K562 (cell line): ENCODE measurements at regions not wholly inside any gene's neighbourhood (a gene's known extent, or its start where the extent isn't known, plus 50 kb on each side); places are given as distances from the start of the nearest gene placed in this dataset.

Experiments
- ATAC-seq: fragments of 200-7000 bp; cut with Tn5 transposase; 3 replicates; pipeline ENCODE4 v1.9.1; 2020; ENCODE audit warnings: moderate library complexity
- BruUV-seq: library from RNA; stranded (reverse); fragments of 400-500 nt; replicated peaks from 2 replicates; lab custom pipeline; 2021; lab: Mats Ljungman, UMichigan
- CTCF ChIA-PET: fragments of 300-600 bp; formaldehyde crosslinking; extraction: SDS; loops from one replicate; lab custom pipeline; 2021; ENCODE audit warnings: low intra/inter-chr PET ratio; lab: Yijun Ruan, JAX
- POLR2A ChIA-PET: fragments of 300-600, 350-650 bp; sonication (Branson Sonifier 250); formaldehyde crosslinking; extraction: SDS; loops from one replicate; lab custom pipeline; 2021; ENCODE audit warnings: antibody characterized with exemption, inconsistent platforms; lab: Yijun Ruan, JAX
- DNase-seq, 4 experiments: peaks; one replicate each; pipeline versions ENCODE4 v3.0.0 to v3.0.0-alpha.2; 2011 to 2018; ENCODE audit warnings: low spot score in 3 of 4, mixed read lengths in 3 of 4; ENCODE audit errors: extremely low read depth in 1 of 4
- FAIRE-seq: peaks from 2 replicates; lab custom pipeline; 2011; peaks lifted over from hg19 to GRCh38; lab: Jason Lieb, UNC
- H2AFZ ChIP-seq: 2 replicates; pipeline ENCODE4 v1.6.0; 2011; ENCODE audit warnings: low read depth, low read length, control low read depth, inconsistent platforms
- H3K27ac ChIP-seq: fragments of 200-600 bp; 3 replicates; pipeline ENCODE4 v1.8.0; 2011; ENCODE audit warnings: low read depth, mild to moderate bottlenecking, control low read depth, inconsistent platforms, low read length, moderate library complexity, mixed read lengths; ENCODE audit errors: extremely low read depth
- H3K27me3 ChIP-seq, 2 experiments: fragments of 300-600 bp in 1 of 2; 2 replicates in 1 of 2; 3 replicates in 1 of 2; pipeline versions ENCODE4 v1.6.0 to v1.8.0; 2011; ENCODE audit warnings: inconsistent platforms in 2 of 2, low read length in 2 of 2, mild to moderate bottlenecking in 1 of 2, mixed read lengths in 1 of 2, moderate library complexity in 1 of 2; ENCODE audit not compliant: control insufficient read depth in 2 of 2, insufficient read depth in 2 of 2
- H3K36me3 ChIP-seq: fragments of 300-600 bp; 3 replicates; pipeline ENCODE4 v1.8.0; 2011; ENCODE audit warnings: mild to moderate bottlenecking, low read length, inconsistent platforms; ENCODE audit not compliant: control insufficient read depth, insufficient read depth
- H3K4me1 ChIP-seq, 2 experiments: fragments of 200-600 bp in 1 of 2; replicated peaks in 1 of 2; 2 replicates in 1 of 2; 3 replicates in 1 of 2; pipeline versions ENCODE4 v1.5.1 to v1.8.0; 2011; ENCODE audit warnings: inconsistent platforms in 2 of 2, low read length in 2 of 2, mild to moderate bottlenecking in 1 of 2, mixed read lengths in 1 of 2, moderate library complexity in 1 of 2; ENCODE audit not compliant: control insufficient read depth in 2 of 2, insufficient read depth in 2 of 2
- H3K4me2 ChIP-seq: 2 replicates; pipeline ENCODE4 v1.6.1; 2011; ENCODE audit warnings: low read length, control low read depth, inconsistent platforms, mixed read lengths; ENCODE audit not compliant: insufficient read depth
- H3K4me3 ChIP-seq: fragments of 200-600 bp; sonication (generic), shearing (Covaris generic); 2 replicates; pipeline ENCODE4 v1.5.1; 2016; ENCODE audit warnings: control low read depth, inconsistent platforms
- H3K79me2 ChIP-seq: fragments of 200-600 bp; 3 replicates; pipeline ENCODE4 v1.8.0; 2011; ENCODE audit warnings: low read length, inconsistent platforms; ENCODE audit not compliant: control insufficient read depth, insufficient read depth
- H3K9ac ChIP-seq, 2 experiments: 2 replicates each; pipeline versions ENCODE4 v1.6.0 to v1.6.1; 2011; ENCODE audit warnings: low read depth in 2 of 2, low read length in 2 of 2, control low read depth in 1 of 2, inconsistent platforms in 1 of 2, mild to moderate bottlenecking in 1 of 2, mixed read lengths in 1 of 2; ENCODE audit not compliant: insufficient read depth in 1 of 2
- H3K9me1 ChIP-seq: one replicate; pipeline ENCODE4 v1.6.0; 2011; ENCODE audit warnings: inconsistent platforms, mild to moderate bottlenecking, low read length, moderate library complexity; ENCODE audit not compliant: control insufficient read depth, insufficient read depth
- H3K9me3 ChIP-seq: replicated peaks from 2 replicates; pipeline ENCODE4 v1.5.1; 2011; ENCODE audit warnings: low read depth, low read length, inconsistent platforms; ENCODE audit not compliant: control insufficient read depth, insufficient read depth
- H4K20me1 ChIP-seq: replicated peaks from 2 replicates; pipeline ENCODE4 v1.6.1; 2011; ENCODE audit warnings: low read length, inconsistent platforms, mixed read lengths; ENCODE audit not compliant: control insufficient read depth, insufficient read depth
- EGR1 ChIP-seq: fragments of 450-650 bp; conservative IDR thresholded peaks from 2 replicates; pipeline ENCODE4 v1.6.1; 2017; ENCODE audit warnings: mild to moderate bottlenecking
- HMG20B ChIP-seq: fragments of 250-450 bp; sonication (Bioruptor Pico); IDR thresholded peaks from 2 replicates; pipeline ENCODE4 v1.5.0; 2021; ENCODE audit warnings: mild to moderate bottlenecking
- MTA2 ChIP-seq: fragments of 450-650 bp; IDR thresholded peaks from 2 replicates; pipeline ENCODE4 v1.6.1; 2016; ENCODE audit warnings: low read depth
- NFYB ChIP-seq: IDR thresholded peaks from 2 replicates; pipeline ENCODE4 v1.6.1; 2011; ENCODE audit warnings: mild to moderate bottlenecking, moderate library complexity; ENCODE audit not compliant: insufficient read length; ENCODE audit errors: extremely low read depth
- POLR2A ChIP-seq: fragments of 450-650 bp; conservative IDR thresholded peaks from 2 replicates; pipeline ENCODE4 v1.6.1; 2016
- RHOXF2B ChIP-seq: fragments of 250-450 bp; sonication (Bioruptor Pico); conservative IDR thresholded peaks from 2 replicates; pipeline ENCODE4 v1.5.1; 2021
- SMARCE1 ChIP-seq: fragments of 450-650 bp; IDR thresholded peaks from 2 replicates; pipeline ENCODE4 v1.7.1; 2016; ENCODE audit warnings: mild to moderate bottlenecking
- STAT5B ChIP-seq: fragments of 250-450 bp; sonication (Bioruptor Pico); IDR thresholded peaks from 2 replicates; pipeline ENCODE4 v1.8.0; 2021; ENCODE audit warnings: mild to moderate bottlenecking, inconsistent platforms
- TRIM28 ChIP-seq: fragments of 450-650 bp; IDR thresholded peaks from 2 replicates; pipeline ENCODE4 v1.6.1; 2017
- XRCC5 ChIP-seq: fragments of 200-400 bp; formaldehyde crosslinking; IDR thresholded peaks from 2 replicates; pipeline ENCODE4 v1.6.1; 2017; ENCODE audit warnings: low read depth, mild to moderate bottlenecking, low read length
- ZNF134 ChIP-seq: fragments of 250-450 bp; sonication (Bioruptor Pico); conservative IDR thresholded peaks from 2 replicates; pipeline ENCODE4 v1.4.0; 2020
- ZNF165 ChIP-seq: fragments of 250-450 bp; sonication (Bioruptor Pico); IDR thresholded peaks from 2 replicates; pipeline ENCODE4 v1.4.0; 2020; ENCODE audit warnings: borderline replicate concordance
- ZNF354B ChIP-seq: fragments of 250-450 bp; sonication (Bioruptor Pico); IDR thresholded peaks from 2 replicates; pipeline ENCODE4 v1.4.0; 2020
- ZNF707 ChIP-seq: fragments of 250-450 bp; sonication (Bioruptor Pico); conservative IDR thresholded peaks from 2 replicates; pipeline ENCODE4 v1.8.0; 2022; ENCODE audit warnings: inconsistent platforms, mild to moderate bottlenecking, moderate library complexity
- WGBS: fragments of 100-300 bp; shearing (Covaris generic); methylation state at CpG from one replicate; pipeline ENCODE4 v1.1.6; 2016; ENCODE audit warnings: low coverage, mixed read lengths; ENCODE audit not compliant: insufficient coverage; ENCODE audit errors: missing lambda C conversion rate; 5-methylcytosine and 5-hydroxymethylcytosine counted together
- in situ Hi-C: fragments of 300-500 bp; cut with MboI; formaldehyde crosslinking; loops from 4 replicates; pipeline ENCODE4 v1.15.0; 2018; ENCODE audit warnings: inconsistent platforms, mixed read lengths
- intact Hi-C: fragments of 100-400 bp; cut with micrococcal nuclease; formaldehyde crosslinking; loops from 2 replicates; pipeline ENCODE4 v1.14.2; 2022
- TF ChIP-seq, protein P1 (sequence below): fragments of 250-450 bp; sonication (Bioruptor Pico); IDR thresholded peaks from 2 replicates; pipeline ENCODE4 v1.4.0; 2020; ENCODE audit warnings: mild to moderate bottlenecking, moderate library complexity
- TF ChIP-seq, protein P2 (sequence below): sonication (generic); formaldehyde crosslinking; IDR thresholded peaks from 2 replicates; pipeline ENCODE4 v1.8.0; 2023; ENCODE audit warnings: mild to moderate bottlenecking, missing genetic modification reagents
- TF ChIP-seq, protein P3 (sequence below): fragments of 250-450 bp; sonication (Bioruptor Pico); IDR thresholded peaks from 2 replicates; pipeline ENCODE4 v1.5.0; 2021; ENCODE audit warnings: mild to moderate bottlenecking, borderline replicate concordance

DNA sequence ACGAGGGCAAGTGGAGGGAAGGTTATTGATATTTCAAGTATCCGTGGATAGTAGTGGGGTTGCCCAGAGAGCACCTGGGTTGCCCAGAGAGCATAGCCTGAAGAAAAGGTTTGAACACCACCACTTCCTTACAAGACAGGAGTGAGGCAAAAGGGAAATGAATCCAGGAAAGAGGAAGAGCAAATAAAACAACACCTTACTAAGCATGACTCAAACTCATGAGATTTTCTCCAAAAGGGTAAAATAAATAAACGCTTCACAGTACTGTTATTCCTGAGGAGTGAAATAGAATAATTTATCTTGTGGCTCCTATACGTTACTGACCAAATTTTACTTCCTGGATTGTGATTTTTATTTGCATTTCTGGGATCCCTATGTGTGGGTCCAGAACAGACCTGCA is 65.2 kb upstream of the PTPRD start:
- DNase-seq: no peak
- BruUV-seq: no TSS peak
- H3K27me3 ChIP-seq: no peaks in the 10 kb centered on the region
- H3K4me1 ChIP-seq: no peaks in the 10 kb centered on the region
- H3K79me2 ChIP-seq: no peaks in the 10 kb centered on the region
- FAIRE-seq: no peak
- H3K9ac ChIP-seq: no peak overlapping the region
- TF ChIP-seq HMG20B (CRISPR knock-in tag) (no peak), ZNF134 (CRISPR knock-in tag) (no peak), SMARCE1 (no peak), ZNF354B (no peak), TRIM28 (no peak), ZNF707 (no peak), RHOXF2B (CRISPR knock-in tag) (no peak), NFYB (no peak), MTA2 (no peak), ZNF165 (CRISPR knock-in tag) (no peak), XRCC5 (no peak), STAT5B (no peak), POLR2A (no peak), EGR1 (no peak)
- TF ChIP-seq, protein P1, sequence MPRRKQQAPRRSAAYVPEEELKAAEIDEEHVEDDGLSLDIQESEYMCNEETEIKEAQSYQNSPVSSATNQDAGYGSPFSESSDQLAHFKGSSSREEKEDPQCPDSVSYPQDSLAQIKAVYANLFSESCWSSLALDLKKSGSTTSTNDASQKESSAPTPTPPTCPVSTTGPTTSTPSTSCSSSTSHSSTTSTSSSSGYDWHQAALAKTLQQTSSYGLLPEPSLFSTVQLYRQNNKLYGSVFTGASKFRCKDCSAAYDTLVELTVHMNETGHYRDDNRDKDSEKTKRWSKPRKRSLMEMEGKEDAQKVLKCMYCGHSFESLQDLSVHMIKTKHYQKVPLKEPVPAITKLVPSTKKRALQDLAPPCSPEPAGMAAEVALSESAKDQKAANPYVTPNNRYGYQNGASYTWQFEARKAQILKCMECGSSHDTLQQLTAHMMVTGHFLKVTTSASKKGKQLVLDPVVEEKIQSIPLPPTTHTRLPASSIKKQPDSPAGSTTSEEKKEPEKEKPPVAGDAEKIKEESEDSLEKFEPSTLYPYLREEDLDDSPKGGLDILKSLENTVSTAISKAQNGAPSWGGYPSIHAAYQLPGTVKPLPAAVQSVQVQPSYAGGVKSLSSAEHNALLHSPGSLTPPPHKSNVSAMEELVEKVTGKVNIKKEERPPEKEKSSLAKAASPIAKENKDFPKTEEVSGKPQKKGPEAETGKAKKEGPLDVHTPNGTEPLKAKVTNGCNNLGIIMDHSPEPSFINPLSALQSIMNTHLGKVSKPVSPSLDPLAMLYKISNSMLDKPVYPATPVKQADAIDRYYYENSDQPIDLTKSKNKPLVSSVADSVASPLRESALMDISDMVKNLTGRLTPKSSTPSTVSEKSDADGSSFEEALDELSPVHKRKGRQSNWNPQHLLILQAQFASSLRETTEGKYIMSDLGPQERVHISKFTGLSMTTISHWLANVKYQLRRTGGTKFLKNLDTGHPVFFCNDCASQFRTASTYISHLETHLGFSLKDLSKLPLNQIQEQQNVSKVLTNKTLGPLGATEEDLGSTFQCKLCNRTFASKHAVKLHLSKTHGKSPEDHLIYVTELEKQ (CRISPR knock-in tag): no peak
- TF ChIP-seq, protein P2, sequence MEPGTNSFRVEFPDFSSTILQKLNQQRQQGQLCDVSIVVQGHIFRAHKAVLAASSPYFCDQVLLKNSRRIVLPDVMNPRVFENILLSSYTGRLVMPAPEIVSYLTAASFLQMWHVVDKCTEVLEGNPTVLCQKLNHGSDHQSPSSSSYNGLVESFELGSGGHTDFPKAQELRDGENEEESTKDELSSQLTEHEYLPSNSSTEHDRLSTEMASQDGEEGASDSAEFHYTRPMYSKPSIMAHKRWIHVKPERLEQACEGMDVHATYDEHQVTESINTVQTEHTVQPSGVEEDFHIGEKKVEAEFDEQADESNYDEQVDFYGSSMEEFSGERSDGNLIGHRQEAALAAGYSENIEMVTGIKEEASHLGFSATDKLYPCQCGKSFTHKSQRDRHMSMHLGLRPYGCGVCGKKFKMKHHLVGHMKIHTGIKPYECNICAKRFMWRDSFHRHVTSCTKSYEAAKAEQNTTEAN (CRISPR knock-in tag): no peak
- TF ChIP-seq, protein P3, sequence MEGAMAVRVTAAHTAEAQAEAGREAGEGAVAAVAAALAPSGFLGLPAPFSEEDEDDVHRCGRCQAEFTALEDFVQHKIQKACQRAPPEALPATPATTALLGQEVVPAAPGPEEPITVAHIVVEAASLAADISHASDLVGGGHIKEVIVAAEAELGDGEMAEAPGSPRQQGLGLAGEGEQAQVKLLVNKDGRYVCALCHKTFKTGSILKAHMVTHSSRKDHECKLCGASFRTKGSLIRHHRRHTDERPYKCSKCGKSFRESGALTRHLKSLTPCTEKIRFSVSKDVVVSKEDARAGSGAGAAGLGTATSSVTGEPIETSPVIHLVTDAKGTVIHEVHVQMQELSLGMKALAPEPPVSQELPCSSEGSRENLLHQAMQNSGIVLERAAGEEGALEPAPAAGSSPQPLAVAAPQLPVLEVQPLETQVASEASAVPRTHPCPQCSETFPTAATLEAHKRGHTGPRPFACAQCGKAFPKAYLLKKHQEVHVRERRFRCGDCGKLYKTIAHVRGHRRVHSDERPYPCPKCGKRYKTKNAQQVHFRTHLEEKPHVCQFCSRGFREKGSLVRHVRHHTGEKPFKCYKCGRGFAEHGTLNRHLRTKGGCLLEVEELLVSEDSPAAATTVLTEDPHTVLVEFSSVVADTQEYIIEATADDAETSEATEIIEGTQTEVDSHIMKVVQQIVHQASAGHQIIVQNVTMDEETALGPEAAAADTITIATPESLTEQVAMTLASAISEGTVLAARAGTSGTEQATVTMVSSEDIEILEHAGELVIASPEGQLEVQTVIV (CRISPR knock-in tag): no peak
- ChIA-PET POLR2A (no interaction called here), CTCF (no interaction called here)
- intact Hi-C loops: no loop called here
- no peaks in the 10 kb centered on the region for H3K36me3 ChIP-seq
- H3K4me2 ChIP-seq: no peak overlapping the region
- no peaks in the 10 kb centered on the region for H4K20me1 ChIP-seq
- no peak overlapping the region for H2AFZ ChIP-seq
- no peak for ATAC-seq
- no peak overlapping the region for H3K4me3 ChIP-seq
- in situ Hi-C loops: no loop called here
- H3K9me1 ChIP-seq: no peaks in the 10 kb centered on the region
- no peaks in the 10 kb centered on the region for H3K9me3 ChIP-seq
- WGBS: 6% methylated on average over 3 of the region's 4 CpGs
- H3K27ac ChIP-seq: no peak overlapping the region
